Neutrophil (primary cell): ENCODE measurements at regions not wholly inside any gene's neighbourhood (a gene's known extent, or its start where the extent isn't known, plus 50 kb on each side); places are given as distances from the start of the nearest gene placed in this dataset.

Experiments
- H3K27ac ChIP-seq: fragments of 200-600 bp; sonication (generic); 2 replicates; pipeline ENCODE4 v1.5.1; 2016; ENCODE audit warnings: mild to moderate bottlenecking, moderate library complexity
- H3K27me3 ChIP-seq: fragments of 200-600 bp; sonication (generic); 2 replicates; pipeline ENCODE4 v1.6.0; 2016; ENCODE audit warnings: mild to moderate bottlenecking
- H3K36me3 ChIP-seq: fragments of 200-600 bp; sonication (generic); 2 replicates; pipeline ENCODE4 v1.5.1; 2017
- H3K4me1 ChIP-seq, 2 experiments: fragments of 200-600 bp in 1 of 2; sonication (generic) in 1 of 2; 1 replicate in 1 of 2; 2 replicates in 1 of 2; pipeline versions ENCODE4 v1.5.1 to v1.6.1; 2013 to 2016; ENCODE audit warnings: low read depth in 1 of 2, low read length in 1 of 2, mild to moderate bottlenecking in 1 of 2, moderate library complexity in 1 of 2; ENCODE audit not compliant: control insufficient read depth in 1 of 2, insufficient read depth in 1 of 2
- H3K4me3 ChIP-seq, 2 experiments: fragments of 200-600 bp in 1 of 2; sonication (generic) in 1 of 2; 1 replicate in 1 of 2; 2 replicates in 1 of 2; pipeline ENCODE4 v1.5.1; 2013 to 2016; ENCODE audit warnings: low read depth in 1 of 2, low read length in 1 of 2, mild to moderate bottlenecking in 1 of 2, moderate library complexity in 1 of 2
- H3K9me3 ChIP-seq: fragments of 200-600 bp; sonication (generic); 2 replicates; pipeline ENCODE4 v1.5.1; 2016
- CTCF ChIP-seq: fragments of 200-600 bp; sonication (generic); IDR thresholded peaks from 2 replicates; pipeline ENCODE4 v1.5.1; 2016; ENCODE audit warnings: antibody characterized with exemption

- Histone ChIP-seq H3K4me3 (peak overlapping the region; percentile 20 to 26), H3K36me3 (no peaks in the 10 kb centered on the region), H3K4me1 (peaks cover 59 to 60% of the 10 kb centered on the region in 2 experiments), H3K27me3 (no peaks in the 10 kb centered on the region), H3K27ac (peak overlapping the region; percentile 82), H3K9me3 (no peaks in the 10 kb centered on the region)
- no peak for TF ChIP-seq CTCF
Measured at GRCh38 chr10:5297466-5297865, 67.3 kb upstream of the UCN3 start.

DNA sequence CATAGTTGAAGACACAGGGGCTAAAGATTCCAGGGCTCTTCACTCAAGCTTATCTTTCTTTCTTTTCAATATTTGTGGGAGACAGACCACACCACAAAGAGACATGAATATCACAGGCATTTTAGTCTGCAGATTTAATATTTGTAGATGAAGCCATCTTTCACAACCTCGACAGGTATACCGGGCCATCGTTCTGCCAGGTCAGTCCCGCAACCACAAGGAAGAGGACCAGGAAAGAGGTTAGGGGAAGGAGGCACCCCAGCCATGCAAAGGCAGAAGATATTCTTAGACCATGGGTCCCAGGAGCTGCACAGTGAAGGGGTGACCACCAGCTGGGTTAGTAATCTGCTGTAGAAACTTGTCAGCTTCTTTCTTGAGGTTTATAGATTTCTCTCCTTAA lies 66.8 kb upstream of the UCN3 start:
- no peaks in the 10 kb centered on the region for H3K27me3 ChIP-seq
- peak overlapping the region; percentile 82 for H3K27ac ChIP-seq
- H3K9me3 ChIP-seq: no peaks in the 10 kb centered on the region
- TF ChIP-seq CTCF: no peak
- H3K4me3 ChIP-seq: peak overlapping the region in 1 of 2 experiments; percentile 20
- H3K4me1 ChIP-seq: peaks cover 56 to 58% of the 10 kb centered on the region in 2 experiments
- no peaks in the 10 kb centered on the region for H3K36me3 ChIP-seq

- Histone ChIP-seq H3K27me3 (no peaks in the 10 kb centered on the region), H3K36me3 (no peaks in the 10 kb centered on the region), H3K4me3 (no peak overlapping the region), H3K4me1 (peaks cover 40 to 43% of the 10 kb centered on the region in 2 experiments), H3K9me3 (no peaks in the 10 kb centered on the region), H3K27ac (no peak overlapping the region)
- no peak for TF ChIP-seq CTCF
Measured at GRCh38 chr10:5299950-5300349, 64.8 kb upstream of the UCN3 start.

GRCh38 chr10:5303504-5303903 lies 61.3 kb upstream of the UCN3 start:
- Histone ChIP-seq H3K4me1 (peaks cover 4 to 8% of the 10 kb centered on the region in 2 experiments), H3K9me3 (no peaks in the 10 kb centered on the region), H3K27me3 (no peaks in the 10 kb centered on the region), H3K36me3 (no peaks in the 10 kb centered on the region), H3K27ac (no peak overlapping the region), H3K4me3 (no peak overlapping the region)
- TF ChIP-seq CTCF: no peak

DNA sequence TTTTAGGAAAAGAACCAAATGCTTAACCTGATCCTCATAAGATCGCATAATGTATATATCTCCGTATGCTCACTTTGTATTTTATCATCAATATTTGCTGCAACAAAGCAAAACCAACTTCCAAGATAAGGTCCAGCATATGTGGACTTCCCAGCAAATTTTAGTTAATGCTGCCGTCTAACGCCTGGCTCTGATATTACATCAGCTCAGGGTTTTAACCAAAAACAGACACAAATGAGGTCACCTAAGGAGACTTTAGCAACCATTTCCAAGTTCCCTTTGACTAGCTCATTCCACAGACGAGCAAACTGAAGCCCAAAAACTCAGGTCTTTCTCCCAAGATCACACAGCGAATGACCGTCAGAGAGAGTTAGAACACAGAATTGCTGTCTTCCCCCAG lies 59.4 kb upstream of the UCN3 start:
- Histone ChIP-seq H3K9me3 (no peaks in the 10 kb centered on the region), H3K27ac (no peak overlapping the region), H3K4me1 (no peaks in the 10 kb centered on the region), H3K4me3 (no peak overlapping the region), H3K36me3 (no peaks in the 10 kb centered on the region), H3K27me3 (no peaks in the 10 kb centered on the region)
- no peak for TF ChIP-seq CTCF

- no peak for TF ChIP-seq CTCF
- no peaks in the 10 kb centered on the region for H3K4me1 ChIP-seq
- H3K27me3 ChIP-seq: no peaks in the 10 kb centered on the region
- H3K27ac ChIP-seq: no peak overlapping the region
- H3K4me3 ChIP-seq: no peak overlapping the region
- H3K9me3 ChIP-seq: no peaks in the 10 kb centered on the region
- no peaks in the 10 kb centered on the region for H3K36me3 ChIP-seq
Measured at GRCh38 chr10:5310914-5311313, 53.9 kb upstream of the UCN3 start.
